ENCODE measurements at regions not wholly inside any gene's neighbourhood (a gene's known extent, or its start where the extent isn't known, plus 50 kb on each side); places are given as distances from the start of the nearest gene placed in this dataset.

- Mint-ChIP-seq H3K27ac (no peak overlapping the region), H3K36me3 (no peaks in the 10 kb centered on the region), H3K4me3 (no peak overlapping the region), H3K27me3 (ENCODE audit: insufficient read depth, low read depth) (no peaks in the 10 kb centered on the region), H3K4me1 (no peaks in the 10 kb centered on the region), H3K9me3 (no peaks in the 10 kb centered on the region)
- Histone ChIP-seq H3K27me3 (no peaks in the 10 kb centered on the region), H3K4me3 (no peak overlapping the region), H3K9ac (no peak overlapping the region), H3K27ac (no peak overlapping the region), H3K4me2 (no peak overlapping the region), H3K79me2 (ENCODE audit: low read depth) (no peaks in the 10 kb centered on the region), H3F3A (ENCODE audit: low read depth) (no peaks in the 10 kb centered on the region), H2AFZ (replicated peaks) (no peak overlapping the region), H3K9me3 (ENCODE audit: low read depth) (no peaks in the 10 kb centered on the region), H3K36me3 (no peaks in the 10 kb centered on the region), H3K4me1 (no peaks in the 10 kb centered on the region), H4K20me1 (ENCODE audit: low read depth) (no peaks in the 10 kb centered on the region)
- DNase-seq (ENCODE audit: low spot score), result no peak
- TF ChIP-seq CTCF (IDR thresholded peaks at IDR 0.05) (no peak), EZH2 (IDR thresholded peaks at IDR 0.05) (no peak), EZH2phosphoT487 (IDR thresholded peaks at IDR 0.05) (no peak)
Measured at GRCh38 chr10:62588116-62588515, 213.9 kb downstream of the ZNF365 start.

- Mint-ChIP-seq H3K27me3 (ENCODE audit: insufficient read depth, low read depth) (no peaks in the 10 kb centered on the region), H3K4me3 (no peak overlapping the region), H3K27ac (no peak overlapping the region), H3K4me1 (peaks cover 3% of the 10 kb centered on the region), H3K36me3 (no peaks in the 10 kb centered on the region), H3K9me3 (no peaks in the 10 kb centered on the region)
- no peak overlapping the region for H3K9ac ChIP-seq
- TF ChIP-seq EZH2 (IDR thresholded peaks at IDR 0.05) (no peak), CTCF (IDR thresholded peaks at IDR 0.05) (no peak), EZH2phosphoT487 (IDR thresholded peaks at IDR 0.05) (no peak)
- no peak overlapping the region for H3K27ac ChIP-seq
- H3K4me1 ChIP-seq, result no peaks in the 10 kb centered on the region
- H4K20me1 ChIP-seq (ENCODE audit: low read depth), result no peaks in the 10 kb centered on the region
- no peaks in the 10 kb centered on the region for H3F3A ChIP-seq (ENCODE audit: low read depth)
- H3K4me2 ChIP-seq, result no peak overlapping the region
- H3K36me3 ChIP-seq, result no peaks in the 10 kb centered on the region
- no peak overlapping the region for H2AFZ ChIP-seq (replicated peaks)
- no peaks in the 10 kb centered on the region for H3K27me3 ChIP-seq
- DNase-seq (ENCODE audit: low spot score), result no peak
- H3K4me3 ChIP-seq, result no peak overlapping the region
- no peaks in the 10 kb centered on the region for H3K9me3 ChIP-seq (ENCODE audit: low read depth)
- no peaks in the 10 kb centered on the region for H3K79me2 ChIP-seq (ENCODE audit: low read depth)
Measured at GRCh38 chr10:62589689-62590088, 214.8 kb upstream of the ADO start.

- Mint-ChIP-seq H3K27me3 (ENCODE audit: insufficient read depth, low read depth) (no peaks in the 10 kb centered on the region), H3K36me3 (no peaks in the 10 kb centered on the region), H3K27ac (no peak overlapping the region), H3K9me3 (no peaks in the 10 kb centered on the region), H3K4me1 (peaks cover 3% of the 10 kb centered on the region), H3K4me3 (no peak overlapping the region)
- Histone ChIP-seq H3K36me3 (no peaks in the 10 kb centered on the region), H3K4me1 (no peaks in the 10 kb centered on the region), H3K9ac (no peak overlapping the region), H3K79me2 (ENCODE audit: low read depth) (no peaks in the 10 kb centered on the region), H3K27ac (no peak overlapping the region), H3K9me3 (ENCODE audit: low read depth) (no peaks in the 10 kb centered on the region), H3K27me3 (no peaks in the 10 kb centered on the region), H4K20me1 (ENCODE audit: low read depth) (no peaks in the 10 kb centered on the region), H2AFZ (replicated peaks) (no peak overlapping the region), H3K4me2 (no peak overlapping the region), H3F3A (ENCODE audit: low read depth) (no peaks in the 10 kb centered on the region), H3K4me3 (no peak overlapping the region)
- TF ChIP-seq EZH2 (IDR thresholded peaks at IDR 0.05), result no peak
- TF ChIP-seq EZH2phosphoT487 (IDR thresholded peaks at IDR 0.05), result no peak
- no peak for TF ChIP-seq CTCF (IDR thresholded peaks at IDR 0.05)
- DNase-seq (ENCODE audit: low spot score), result no peak
Measured at GRCh38 chr10:62590306-62590705, 214.2 kb upstream of the ADO start.

All from neural progenitor cell (in vitro differentiated cells).